Hepatocyte (in vitro differentiated cells): ENCODE measurements at regions not wholly inside any gene's neighbourhood (a gene's known extent, or its start where the extent isn't known, plus 50 kb on each side); places are given as distances from the start of the nearest gene placed in this dataset.

Source experiments
- DNase-seq: peaks from one replicate; pipeline ENCODE4 v3.0.0-alpha.2; 2016; ENCODE audit warnings: low spot score
- H2AFZ ChIP-seq: fragments of 200-600 bp; sonication (generic); 2 replicates; pipeline ENCODE4 v1.6.0; 2016; ENCODE audit warnings: antibody characterized with exemption, mild to moderate bottlenecking
- H3K27ac ChIP-seq: fragments of 200-600 bp; sonication (generic); 2 replicates; pipeline ENCODE4 v1.5.1; 2016; ENCODE audit warnings: mild to moderate bottlenecking
- H3K27me3 ChIP-seq: fragments of 200-600 bp; sonication (generic); 2 replicates; pipeline ENCODE4 v1.6.1; 2016
- H3K36me3 ChIP-seq: fragments of 200-600 bp; sonication (generic); replicated peaks from 2 replicates; pipeline ENCODE4 v1.5.1; 2016; ENCODE audit warnings: low read depth; ENCODE audit not compliant: insufficient read depth
- H3K4me1 ChIP-seq: fragments of 200-600 bp; sonication (generic); 2 replicates; pipeline ENCODE4 v1.5.1; 2016; ENCODE audit warnings: mild to moderate bottlenecking, moderate library complexity; ENCODE audit not compliant: insufficient read depth
- H3K4me2 ChIP-seq: fragments of 200-600 bp; sonication (generic); 2 replicates; pipeline ENCODE4 v1.6.0; 2016
- H3K4me3 ChIP-seq: fragments of 200-600 bp; sonication (generic); 2 replicates; pipeline ENCODE4 v1.5.1; 2016; ENCODE audit warnings: mild to moderate bottlenecking
- H3K79me2 ChIP-seq: fragments of 200-600 bp; sonication (generic); 2 replicates; pipeline ENCODE4 v1.6.0; 2017; ENCODE audit warnings: mild to moderate bottlenecking
- H3K9me2 ChIP-seq: fragments of 200-600 bp; sonication (generic); replicated peaks from 2 replicates; pipeline ENCODE4 v1.6.0; 2017; ENCODE audit warnings: mild to moderate bottlenecking; ENCODE audit not compliant: insufficient read depth
- H3K9me3 ChIP-seq: fragments of 200-600 bp; sonication (generic); 2 replicates; pipeline ENCODE4 v1.5.1; 2016; ENCODE audit warnings: low read depth, mild to moderate bottlenecking
- H4K20me1 ChIP-seq: fragments of 200-600 bp; sonication (generic); 2 replicates; pipeline ENCODE4 v1.6.0; 2016; ENCODE audit warnings: mild to moderate bottlenecking; ENCODE audit not compliant: insufficient read depth, poor library complexity, severe bottlenecking
- CTCF ChIP-seq: fragments of 200-600 bp; sonication (generic); IDR thresholded peaks from 2 replicates; pipeline ENCODE4 v1.5.1; 2016; ENCODE audit warnings: antibody characterized with exemption, mild to moderate bottlenecking; ENCODE audit not compliant: poor library complexity
- EZH2 ChIP-seq: fragments of 200-600 bp; sonication (generic); IDR thresholded peaks from 2 replicates; pipeline ENCODE4 v1.6.1; 2016; ENCODE audit warnings: antibody characterized with exemption, mild to moderate bottlenecking, borderline replicate concordance
- EZH2phosphoT487 ChIP-seq: fragments of 200-600 bp; sonication (generic); IDR thresholded peaks from one replicate; pipeline ENCODE4 v1.6.1; 2018; ENCODE audit warnings: antibody characterized with exemption, mild to moderate bottlenecking, low read depth, moderate library complexity; ENCODE audit not compliant: unreplicated experiment, severe bottlenecking
- WGBS: methylation state at CpG from one replicate; pipeline ENCODE4 v1.1.6; 2016; ENCODE audit warnings: low lambda C conversion rate; ENCODE audit errors: missing lambda C conversion rate; 5-methylcytosine and 5-hydroxymethylcytosine counted together

- WGBS: 69% methylated on average over 3 of the region's 3 CpGs
- no peak overlapping the region for H2AFZ ChIP-seq
- no peak overlapping the region for H3K4me2 ChIP-seq
Measured at GRCh38 chr7:142592664-142593063, 156.6 kb upstream of the PRSS1 start.

GRCh38 chr7:142592231-142592630 is 157.0 kb upstream of the PRSS1 start:
- 92% methylated on average over 2 of the region's 2 CpGs for WGBS
- H3K36me3 ChIP-seq: no peaks in the 10 kb centered on the region
- no peaks in the 10 kb centered on the region for H3K9me2 ChIP-seq
- H4K20me1 ChIP-seq: no peaks in the 10 kb centered on the region
- no peaks in the 10 kb centered on the region for H3K4me1 ChIP-seq
- H3K4me3 ChIP-seq: no peak overlapping the region
- H3K27ac ChIP-seq: no peak overlapping the region
- no peak for TF ChIP-seq CTCF
- TF ChIP-seq EZH2: no peak
- TF ChIP-seq EZH2phosphoT487: no peak
- no peak overlapping the region for H2AFZ ChIP-seq
- no peak for DNase-seq
- no peaks in the 10 kb centered on the region for H3K79me2 ChIP-seq
- no peaks in the 10 kb centered on the region for H3K9me3 ChIP-seq
- no peak overlapping the region for H3K4me2 ChIP-seq
- H3K27me3 ChIP-seq: peaks cover 12% of the 10 kb centered on the region

More at GRCh38 chr7:142592664-142593063, 156.6 kb upstream of the PRSS1 start:
- Histone ChIP-seq H3K4me1 (no peaks in the 10 kb centered on the region), H3K27me3 (peaks cover 15% of the 10 kb centered on the region), H3K4me3 (no peak overlapping the region), H3K9me2 (no peaks in the 10 kb centered on the region), H4K20me1 (no peaks in the 10 kb centered on the region), H3K9me3 (no peaks in the 10 kb centered on the region), H3K79me2 (no peaks in the 10 kb centered on the region), H3K27ac (no peak overlapping the region), H3K36me3 (no peaks in the 10 kb centered on the region)
- DNase-seq: no peak
- no peak for TF ChIP-seq EZH2phosphoT487
- no peak for TF ChIP-seq EZH2
- no peak for TF ChIP-seq CTCF

GRCh38 chr7:142590830-142591457 is 158.3 kb upstream of the PRSS1 start:
- no peak overlapping the region for H3K27ac ChIP-seq
- no peaks in the 10 kb centered on the region for H3K9me3 ChIP-seq
- no peaks in the 10 kb centered on the region for H3K9me2 ChIP-seq
- H2AFZ ChIP-seq: no peak overlapping the region
- no peaks in the 10 kb centered on the region for H3K79me2 ChIP-seq
- peaks cover 7% of the 10 kb centered on the region for H3K27me3 ChIP-seq
- H4K20me1 ChIP-seq: no peaks in the 10 kb centered on the region
- H3K36me3 ChIP-seq: no peaks in the 10 kb centered on the region
- H3K4me1 ChIP-seq: no peaks in the 10 kb centered on the region
- DNase-seq: no peak
- no peak overlapping the region for H3K4me3 ChIP-seq
- TF ChIP-seq EZH2phosphoT487: no peak
- TF ChIP-seq CTCF: no peak
- TF ChIP-seq EZH2: no peak
- no peak overlapping the region for H3K4me2 ChIP-seq
- 80% methylated on average over 2 of the region's 2 CpGs for WGBS
